ENCODE measurements at regions not wholly inside any gene's neighbourhood (a gene's known extent, or its start where the extent isn't known, plus 50 kb on each side); places are given as distances from the start of the nearest gene placed in this dataset.

DNA sequence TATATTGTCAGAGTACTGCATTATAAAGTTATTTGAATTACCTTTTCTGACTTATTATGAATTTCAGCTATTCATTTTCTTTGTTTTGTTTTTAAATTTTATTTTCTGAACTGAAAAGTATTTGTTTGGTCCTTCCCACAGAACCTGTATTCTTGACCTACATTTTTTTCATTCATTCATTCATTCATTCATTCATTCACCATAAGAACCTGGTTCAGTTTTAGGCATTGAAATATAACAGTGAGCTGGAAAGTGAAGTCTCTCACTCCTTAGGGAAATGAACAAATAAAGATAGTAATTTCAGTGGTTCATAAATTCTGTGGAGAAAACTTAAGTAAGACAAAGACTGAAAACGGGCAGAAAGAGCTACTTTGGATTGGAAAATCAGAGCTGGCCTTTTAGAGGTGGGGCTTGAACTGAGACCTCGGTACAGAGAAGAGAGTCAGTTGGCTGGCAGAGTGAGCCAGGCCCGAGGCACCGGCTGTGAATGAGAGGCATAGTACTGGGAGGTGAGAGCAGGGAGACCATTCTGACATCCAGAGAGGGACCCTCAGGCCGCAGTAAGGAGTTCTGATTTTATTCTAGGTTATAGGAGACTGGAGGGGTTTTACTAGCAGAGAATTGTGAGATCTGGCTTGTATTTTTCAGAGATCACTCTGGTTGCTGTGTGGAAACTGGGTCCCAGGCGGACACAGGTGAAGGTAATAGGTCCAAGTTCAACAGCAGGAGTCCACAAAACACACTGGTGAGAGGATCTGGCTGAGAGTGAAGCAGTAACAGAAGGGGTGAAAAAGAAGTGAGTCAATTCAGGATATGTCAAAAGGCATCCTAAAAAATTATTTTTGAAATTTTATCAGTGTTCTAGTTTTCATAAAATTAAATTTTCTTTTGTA lies 75.8 kb upstream of the FN1 start (continued):
- TF ChIP-seq TBP (CRISPR knock-in tag; IDR thresholded peaks at IDR 0.05) (no peak), ADNP (CRISPR knock-in tag; IDR thresholded peaks at IDR 0.05) (no peak), MTF2 (CRISPR knock-in tag; IDR thresholded peaks at IDR 0.05; ENCODE audit: borderline replicate concordance) (no peak), CBX1 (IDR thresholded peaks at IDR 0.05; ENCODE audit: low read depth) (no peak), NR2F1 (CRISPR knock-in tag; IDR thresholded peaks at IDR 0.05) (0 out of 4 replicates have a peak, but pooled peaks of 1 of the 2 experiments have one; percentile 15), ZNF782 (CRISPR knock-in tag; IDR thresholded peaks at IDR 0.05; ENCODE audit: borderline replicate concordance) (no peak), KLF9 (CRISPR knock-in tag; IDR thresholded peaks at IDR 0.05; ENCODE audit: low read depth) (no peak), KLF6 (CRISPR knock-in tag; IDR thresholded peaks at IDR 0.05) (no peak), ZFP62 (CRISPR knock-in tag; IDR thresholded peaks at IDR 0.05) (no peak), NCOA2 (CRISPR knock-in tag; IDR thresholded peaks at IDR 0.05) (no peak), ZNF564 (CRISPR knock-in tag; IDR thresholded peaks at IDR 0.05) (no peak), REPIN1 (CRISPR knock-in tag; IDR thresholded peaks at IDR 0.05; ENCODE audit: borderline replicate concordance, low read depth) (0 out of 2 replicates have a peak, but pooled peaks have one; percentile 29), TCF12 (IDR thresholded peaks at IDR 0.05) (no peak), TCF12 (CRISPR knock-in tag; IDR thresholded peaks at IDR 0.05) (no peak), ETV5 (CRISPR knock-in tag; IDR thresholded peaks at IDR 0.05; ENCODE audit: borderline replicate concordance) (no peak), ZBTB3 (CRISPR knock-in tag; IDR thresholded peaks at IDR 0.05; ENCODE audit: borderline replicate concordance, low read depth) (no peak), ZNF747 (CRISPR knock-in tag; IDR thresholded peaks at IDR 0.05; ENCODE audit: borderline replicate concordance) (no peak), EHMT2 (IDR thresholded peaks at IDR 0.05; ENCODE audit: borderline replicate concordance, low read depth, low read length) (no peak), CEBPB (IDR thresholded peaks at IDR 0.05; ENCODE audit: borderline replicate concordance, low read depth, low read length) (no peak), SOX13 (IDR thresholded peaks at IDR 0.05) (no peak), SOX13 (CRISPR knock-in tag; conservative IDR thresholded peaks at IDR 0.05 in 1 of 2, IDR thresholded peaks at IDR 0.05 in 1 of 2) (no peak), ZNF772 (CRISPR knock-in tag; IDR thresholded peaks at IDR 0.05) (no peak)
- TF ChIP-seq, protein P1, sequence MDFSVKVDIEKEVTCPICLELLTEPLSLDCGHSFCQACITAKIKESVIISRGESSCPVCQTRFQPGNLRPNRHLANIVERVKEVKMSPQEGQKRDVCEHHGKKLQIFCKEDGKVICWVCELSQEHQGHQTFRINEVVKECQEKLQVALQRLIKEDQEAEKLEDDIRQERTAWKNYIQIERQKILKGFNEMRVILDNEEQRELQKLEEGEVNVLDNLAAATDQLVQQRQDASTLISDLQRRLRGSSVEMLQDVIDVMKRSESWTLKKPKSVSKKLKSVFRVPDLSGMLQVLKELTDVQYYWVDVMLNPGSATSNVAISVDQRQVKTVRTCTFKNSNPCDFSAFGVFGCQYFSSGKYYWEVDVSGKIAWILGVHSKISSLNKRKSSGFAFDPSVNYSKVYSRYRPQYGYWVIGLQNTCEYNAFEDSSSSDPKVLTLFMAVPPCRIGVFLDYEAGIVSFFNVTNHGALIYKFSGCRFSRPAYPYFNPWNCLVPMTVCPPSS (IDR thresholded peaks at IDR 0.05), result no peak
- TF ChIP-seq, protein P2, sequence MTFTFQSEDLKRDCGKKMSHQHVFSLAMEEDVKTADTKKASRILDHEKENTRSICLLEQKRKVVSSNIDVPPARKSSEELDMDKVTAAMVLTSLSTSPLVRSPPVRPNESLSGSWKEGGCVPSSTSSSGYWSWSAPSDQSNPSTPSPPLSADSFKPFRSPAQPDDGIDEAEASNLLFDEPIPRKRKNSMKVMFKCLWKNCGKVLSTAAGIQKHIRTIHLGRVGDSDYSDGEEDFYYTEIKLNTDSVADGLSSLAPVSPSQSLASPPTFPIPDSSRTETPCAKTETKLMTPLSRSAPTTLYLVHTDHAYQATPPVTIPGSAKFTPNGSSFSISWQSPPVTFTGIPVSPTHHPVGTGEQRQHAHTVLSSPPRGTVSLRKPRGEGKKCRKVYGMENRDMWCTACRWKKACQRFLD (CRISPR knock-in tag; IDR thresholded peaks at IDR 0.05; ENCODE audit: borderline replicate concordance), result no peak
- TF ChIP-seq, protein P3, sequence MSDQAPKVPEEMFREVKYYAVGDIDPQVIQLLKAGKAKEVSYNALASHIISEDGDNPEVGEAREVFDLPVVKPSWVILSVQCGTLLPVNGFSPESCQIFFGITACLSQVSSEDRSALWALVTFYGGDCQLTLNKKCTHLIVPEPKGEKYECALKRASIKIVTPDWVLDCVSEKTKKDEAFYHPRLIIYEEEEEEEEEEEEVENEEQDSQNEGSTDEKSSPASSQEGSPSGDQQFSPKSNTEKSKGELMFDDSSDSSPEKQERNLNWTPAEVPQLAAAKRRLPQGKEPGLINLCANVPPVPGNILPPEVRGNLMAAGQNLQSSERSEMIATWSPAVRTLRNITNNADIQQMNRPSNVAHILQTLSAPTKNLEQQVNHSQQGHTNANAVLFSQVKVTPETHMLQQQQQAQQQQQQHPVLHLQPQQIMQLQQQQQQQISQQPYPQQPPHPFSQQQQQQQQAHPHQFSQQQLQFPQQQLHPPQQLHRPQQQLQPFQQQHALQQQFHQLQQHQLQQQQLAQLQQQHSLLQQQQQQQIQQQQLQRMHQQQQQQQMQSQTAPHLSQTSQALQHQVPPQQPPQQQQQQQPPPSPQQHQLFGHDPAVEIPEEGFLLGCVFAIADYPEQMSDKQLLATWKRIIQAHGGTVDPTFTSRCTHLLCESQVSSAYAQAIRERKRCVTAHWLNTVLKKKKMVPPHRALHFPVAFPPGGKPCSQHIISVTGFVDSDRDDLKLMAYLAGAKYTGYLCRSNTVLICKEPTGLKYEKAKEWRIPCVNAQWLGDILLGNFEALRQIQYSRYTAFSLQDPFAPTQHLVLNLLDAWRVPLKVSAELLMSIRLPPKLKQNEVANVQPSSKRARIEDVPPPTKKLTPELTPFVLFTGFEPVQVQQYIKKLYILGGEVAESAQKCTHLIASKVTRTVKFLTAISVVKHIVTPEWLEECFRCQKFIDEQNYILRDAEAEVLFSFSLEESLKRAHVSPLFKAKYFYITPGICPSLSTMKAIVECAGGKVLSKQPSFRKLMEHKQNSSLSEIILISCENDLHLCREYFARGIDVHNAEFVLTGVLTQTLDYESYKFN (CRISPR knock-in tag; conservative IDR thresholded peaks at IDR 0.05), result 0 out of 2 replicates have a peak, but pooled peaks have one; percentile 31

Data from HepG2 (cell line).